Panc1 (cell line): ENCODE measurements at regions not wholly inside any gene's neighbourhood (a gene's known extent, or its start where the extent isn't known, plus 50 kb on each side); places are given as distances from the start of the nearest gene placed in this dataset.

Source experiments
- ATAC-seq: fragments of 200-7000 bp; cut with Tn5 transposase; 2 replicates; pipeline ENCODE4 v1.9.1; 2020; ENCODE audit warnings: mild to moderate bottlenecking, moderate library complexity
- BruUV-seq: library from RNA; stranded (reverse); fragments of 400-500 nt; replicated peaks from 2 replicates; lab custom pipeline; 2021; lab: Mats Ljungman, UMichigan
- CTCF ChIA-PET: fragments of 300-600 bp; sonication (Branson Sonifier 250); formaldehyde crosslinking; loops from one replicate; lab custom pipeline; 2022; ENCODE audit warnings: antibody characterized with exemption; lab: Charles Lee
- POLR2A ChIA-PET: fragments of 300-600 bp; sonication (Branson Sonifier 250); formaldehyde crosslinking; loops from one replicate; lab custom pipeline; 2022; ENCODE audit warnings: antibody characterized with exemption; lab: Charles Lee
- DNase-seq: peaks from one replicate; pipeline ENCODE4 v3.0.0-alpha.2; 2010; ENCODE audit warnings: low read depth, low spot score
- H3K27ac ChIP-seq: 2 replicates; pipeline ENCODE4 v1.5.1; 2011; ENCODE audit warnings: mild to moderate bottlenecking, low read length, inconsistent platforms
- H3K27me3 ChIP-seq: fragments of 200-500 bp; sonication (Bioruptor generic); 2 replicates; pipeline ENCODE4 v1.6.0; 2014; ENCODE audit warnings: low read length, inconsistent platforms; ENCODE audit not compliant: control insufficient read depth, insufficient read depth
- H3K36me3 ChIP-seq: fragments of 200-500 bp; sonication (Bioruptor generic); 2 replicates; pipeline ENCODE4 v1.5.1; 2014; ENCODE audit warnings: inconsistent platforms, mild to moderate bottlenecking, low read length, moderate library complexity; ENCODE audit not compliant: control insufficient read depth, insufficient read depth
- H3K4me1 ChIP-seq: 2 replicates; pipeline ENCODE4 v1.5.1; 2011; ENCODE audit warnings: inconsistent platforms, mild to moderate bottlenecking, low read length, moderate library complexity; ENCODE audit not compliant: control insufficient read depth, insufficient read depth
- H3K4me3 ChIP-seq, 2 experiments: 2 replicates each; pipeline ENCODE4 v1.5.1; 2011 to 2012; ENCODE audit warnings: low read depth in 2 of 2, low read length in 2 of 2, mild to moderate bottlenecking in 2 of 2, inconsistent platforms in 1 of 2, moderate library complexity in 1 of 2
- H3K9me3 ChIP-seq: fragments of 200-500 bp; sonication (Bioruptor generic); 2 replicates; pipeline ENCODE4 v1.5.1; 2014; ENCODE audit warnings: low read depth, mild to moderate bottlenecking, inconsistent platforms, low read length, moderate library complexity; ENCODE audit not compliant: control insufficient read depth, insufficient read depth
- CTCF ChIP-seq: fragments of 450-650 bp; IDR thresholded peaks from 2 replicates; pipeline ENCODE4 v1.5.1; 2017; ENCODE audit warnings: mild to moderate bottlenecking
- POLR2AphosphoS5 ChIP-seq: IDR thresholded peaks from 2 replicates; pipeline ENCODE4 v1.6.1; 2012; ENCODE audit warnings: mild to moderate bottlenecking, low read depth, low read length, moderate library complexity
- REST ChIP-seq, 2 experiments: IDR thresholded peaks; 2 replicates each; pipeline ENCODE4 v1.6.1; 2011 to 2012; ENCODE audit warnings: low read depth in 2 of 2, control low read depth in 1 of 2, low read length in 1 of 2, mild to moderate bottlenecking in 1 of 2, moderate library complexity in 1 of 2; ENCODE audit not compliant: insufficient read depth in 1 of 2
- SIN3A ChIP-seq: IDR thresholded peaks from 2 replicates; pipeline ENCODE4 v1.6.1; 2012; ENCODE audit warnings: low read depth, mild to moderate bottlenecking, low read length, moderate library complexity, borderline replicate concordance; ENCODE audit not compliant: insufficient read depth
- TCF7L2 ChIP-seq: IDR thresholded peaks from 2 replicates; pipeline ENCODE4 v1.6.1; 2011; ENCODE audit warnings: mild to moderate bottlenecking, low read depth, low read length, inconsistent platforms
- in situ Hi-C: cut with HindIII; loops from 2 replicates; pipeline ENCODE4 v1.10.0; 2016; ENCODE audit warnings: low sequenced_read_pairs, low pct_unique_long_range_greater_than_20kb
- intact Hi-C: fragments of 100-400 bp; cut with micrococcal nuclease; formaldehyde crosslinking; loops from one replicate; pipeline ENCODE4 v1.10.0; 2022; ENCODE audit not compliant: unreplicated experiment

- TF ChIP-seq POLR2AphosphoS5: no peak
- no peak for TF ChIP-seq REST (IDR thresholded peaks at IDR 0.05; ENCODE audit: insufficient read depth in 1 of 2, low read depth in 2 of 2, low read length in 1 of 2)
- TF ChIP-seq CTCF: no peak
- TF ChIP-seq TCF7L2: no peak
- no peak for TF ChIP-seq SIN3A
- no peak for DNase-seq
- intact Hi-C loops: no loop called here
Measured at GRCh38 chr7:13139436-13139835, 452.0 kb downstream of the ARL4A start.

GRCh38 chr7:13144673-13145072 is 457.2 kb downstream of the ARL4A start:
- ChIA-PET CTCF (interaction anchor here (0.5 to 1.1 kb wide), 2 partner anchors 35 to 460 kb away, joined by 3 to 8 read pairs; no protein-coding TSS in a partner anchor), POLR2A (no interaction called here)
- Histone ChIP-seq H3K4me3 (no peak overlapping the region), H3K36me3 (no peaks in the 10 kb centered on the region), H3K4me1 (no peaks in the 10 kb centered on the region), H3K9me3 (no peaks in the 10 kb centered on the region), H3K27ac (no peak overlapping the region), H3K27me3 (no peaks in the 10 kb centered on the region)
- intact Hi-C loops (no loop called here), in situ Hi-C loops (no loop called here)
- TF ChIP-seq CTCF: no peak
- no peak for TF ChIP-seq TCF7L2
- no peak for TF ChIP-seq POLR2AphosphoS5
- no peak for TF ChIP-seq SIN3A
- TF ChIP-seq REST (IDR thresholded peaks at IDR 0.05; ENCODE audit: insufficient read depth in 1 of 2, low read depth in 2 of 2, low read length in 1 of 2): no peak
- no TSS peak for BruUV-seq
- DNase-seq (no peak), ATAC-seq (no peak)

More at GRCh38 chr7:13139436-13139835, 452.0 kb downstream of the ARL4A start:
- BruUV-seq: no TSS peak
- Histone ChIP-seq H3K9me3 (no peaks in the 10 kb centered on the region), H3K27me3 (no peaks in the 10 kb centered on the region), H3K4me3 (no peak overlapping the region), H3K4me1 (no peaks in the 10 kb centered on the region), H3K36me3 (no peaks in the 10 kb centered on the region), H3K27ac (no peak overlapping the region)
- ChIA-PET CTCF (no interaction called here), POLR2A (no interaction called here)
- in situ Hi-C loops: no loop called here
- ATAC-seq: no peak
